HG03025 (cell line): ENCODE measurements at regions not wholly inside any gene's neighbourhood (a gene's known extent, or its start where the extent isn't known, plus 50 kb on each side); places are given as distances from the start of the nearest gene placed in this dataset.

ENCODE experiments used
- ATAC-seq: cut with Tn5 transposase; IDR thresholded peaks from one replicate; pipeline ENCODE4 v1.9.1; 2021; ENCODE audit warnings: mild to moderate bottlenecking, moderate library complexity; ENCODE audit not compliant: unreplicated experiment, low FRiP score

GRCh38 chr3:189101594-189101993 is 70.2 kb upstream of the TPRG1 start:
- no peak for ATAC-seq

GRCh38 chr3:189103208-189103607 is 68.6 kb upstream of the TPRG1 start:
- no peak for ATAC-seq

GRCh38 chr3:189108067-189108466 is 63.7 kb upstream of the TPRG1 start:
- no peak for ATAC-seq

GRCh38 chr3:189108735-189109134 is 63.0 kb upstream of the TPRG1 start:
- ATAC-seq = no peak

- no peak for ATAC-seq
These were observed 62.6 kb upstream of the TPRG1 start for GRCh38 chr3:189109145-189109544.

GRCh38 chr3:189117087-189117486 is 54.7 kb upstream of the TPRG1 start:
- ATAC-seq = no peak

DNA sequence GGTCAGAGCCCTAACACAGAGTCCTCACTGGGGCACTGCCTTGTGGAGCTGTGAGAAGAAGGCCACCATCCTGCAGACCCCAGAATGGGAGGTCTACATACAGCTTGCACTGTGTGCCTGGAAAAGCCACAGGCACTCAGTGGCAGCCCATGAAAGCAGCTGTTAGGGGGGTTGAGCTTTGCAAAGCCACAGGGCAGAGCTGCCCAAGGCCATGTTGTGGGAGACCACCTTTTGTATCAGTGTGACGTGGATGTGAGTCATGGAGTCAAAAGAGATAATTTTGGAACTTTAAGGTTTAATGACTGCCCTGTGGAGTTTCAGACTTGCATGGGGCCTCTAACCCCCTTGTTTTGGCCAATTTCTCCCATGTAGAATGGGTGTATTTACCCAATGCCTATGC is 52.9 kb upstream of the TPRG1 start:
- ATAC-seq = no peak

GRCh38 chr3:189119950-189120349 is 51.8 kb upstream of the TPRG1 start:
- ATAC-seq = no peak

- no peak for ATAC-seq
These were observed 50.7 kb upstream of the TPRG1 start for GRCh38 chr3:189121092-189121491.
